ENCODE measurements at regions not wholly inside any gene's neighbourhood (a gene's known extent, or its start where the extent isn't known, plus 50 kb on each side); places are given as distances from the start of the nearest gene placed in this dataset.

- TF ChIP-seq CTCF (IDR thresholded peaks at IDR 0.05) (no peak), POLR2A (IDR thresholded peaks at IDR 0.05; ENCODE audit: low read depth) (no peak), EP300 (IDR thresholded peaks at IDR 0.05) (no peak), POLR2AphosphoS5 (IDR thresholded peaks at IDR 0.05) (no peak)
Measured at GRCh38 chr5:68894673-68895072, 199.1 kb upstream of the SLC30A5 start.
